KMS-11 (cell line): ENCODE measurements at regions not wholly inside any gene's neighbourhood (a gene's known extent, or its start where the extent isn't known, plus 50 kb on each side); places are given as distances from the start of the nearest gene placed in this dataset.
A peak's percentile ranks its signal among the peaks of the same experiment; 100 is the strongest.

ENCODE experiments used
- H2AFZ ChIP-seq: fragments of 200-600 bp; sonication (generic); 2 replicates; pipeline ENCODE4 v1.6.1; 2016; ENCODE audit warnings: antibody characterized with exemption, mixed run types, low read depth
- H3K27ac ChIP-seq: fragments of 200-600 bp; sonication (generic); 2 replicates; pipeline ENCODE4 v1.6.1; 2016; ENCODE audit warnings: mild to moderate bottlenecking, mixed run types
- H3K27me3 ChIP-seq: fragments of 200-600 bp; sonication (generic); 2 replicates; pipeline ENCODE4 v1.6.1; 2017; ENCODE audit warnings: mild to moderate bottlenecking, low read depth, mixed run types, moderate library complexity; ENCODE audit not compliant: insufficient read depth
- H3K36me3 ChIP-seq: fragments of 200-600 bp; sonication (generic); 2 replicates; pipeline ENCODE4 v1.6.1; 2017; ENCODE audit warnings: mild to moderate bottlenecking, mixed run types; ENCODE audit not compliant: insufficient read depth
- H3K4me1 ChIP-seq: fragments of 200-600 bp; sonication (generic); 2 replicates; pipeline ENCODE4 v1.6.1; 2016; ENCODE audit warnings: mild to moderate bottlenecking, low read depth, mixed run types; ENCODE audit not compliant: poor library complexity, severe bottlenecking
- H3K4me2 ChIP-seq: fragments of 200-600 bp; sonication (generic); 2 replicates; pipeline ENCODE4 v1.7.0; 2016; ENCODE audit warnings: mild to moderate bottlenecking, mixed run types
- H3K4me3 ChIP-seq: fragments of 200-600 bp; sonication (generic); IDR thresholded peaks from 2 replicates; pipeline ENCODE4 v1.6.1; 2017; ENCODE audit warnings: low read depth, low read length, mixed read lengths; ENCODE audit not compliant: insufficient read depth
- H3K79me2 ChIP-seq: fragments of 200-600 bp; sonication (generic); 2 replicates; pipeline ENCODE4 v1.6.1; 2016; ENCODE audit warnings: low read depth, mixed run types; ENCODE audit not compliant: insufficient read depth
- H3K9ac ChIP-seq: fragments of 200-600 bp; sonication (generic); 2 replicates; pipeline ENCODE4 v1.6.1; 2016; ENCODE audit warnings: mild to moderate bottlenecking, mixed run types
- H4K20me1 ChIP-seq: fragments of 200-600 bp; sonication (generic); 2 replicates; pipeline ENCODE4 v1.6.1; 2016; ENCODE audit warnings: mild to moderate bottlenecking, mixed run types; ENCODE audit not compliant: insufficient read depth
- CTCF ChIP-seq: fragments of 200-600 bp; sonication (generic); conservative IDR thresholded peaks from 2 replicates; pipeline ENCODE4 v1.6.1; 2017; ENCODE audit warnings: low read depth, mild to moderate bottlenecking, antibody characterized with exemption, low read length, moderate library complexity, mixed read lengths

GRCh38 chr2:196266855-196267254, 95.5 kb upstream of the STK17B start:
- Histone ChIP-seq H3K4me2 (no peak overlapping the region), H4K20me1 (no peaks in the 10 kb centered on the region), H3K9ac (no peak overlapping the region), H2AFZ (no peak overlapping the region), H3K4me1 (peaks cover 79% of the 10 kb centered on the region), H3K79me2 (no peaks in the 10 kb centered on the region), H3K36me3 (no peaks in the 10 kb centered on the region), H3K4me3 (no peak overlapping the region), H3K27ac (no peak overlapping the region), H3K27me3 (no peaks in the 10 kb centered on the region)
- no peak for TF ChIP-seq CTCF

- Histone ChIP-seq H2AFZ (no peak overlapping the region), H3K4me1 (peaks cover 79% of the 10 kb centered on the region), H3K4me2 (peak overlapping the region; percentile 23; the same call in 1 of the 2 replicates)
Measured at GRCh38 chr2:196268025-196268424, 96.6 kb upstream of the STK17B start.

GRCh38 chr2:196268538-196269338, 97.4 kb upstream of the STK17B start:
- peaks cover 81% of the 10 kb centered on the region for H3K4me1 ChIP-seq
- no peaks in the 10 kb centered on the region for H3K36me3 ChIP-seq
- no peak overlapping the region for H3K4me2 ChIP-seq
- no peak overlapping the region for H3K4me3 ChIP-seq
- H4K20me1 ChIP-seq, result no peaks in the 10 kb centered on the region
- H3K27ac ChIP-seq, result no peak overlapping the region
- no peak overlapping the region for H2AFZ ChIP-seq
- no peaks in the 10 kb centered on the region for H3K27me3 ChIP-seq
- H3K79me2 ChIP-seq, result no peaks in the 10 kb centered on the region
- H3K9ac ChIP-seq, result no peak overlapping the region
- TF ChIP-seq CTCF, result no peak

More at GRCh38 chr2:196268025-196268424, 96.6 kb upstream of the STK17B start:
- no peaks in the 10 kb centered on the region for H3K36me3 ChIP-seq
- H4K20me1 ChIP-seq, result no peaks in the 10 kb centered on the region
- no peak overlapping the region for H3K4me3 ChIP-seq
- H3K27me3 ChIP-seq, result no peaks in the 10 kb centered on the region
- no peak overlapping the region for H3K9ac ChIP-seq
- no peak overlapping the region for H3K27ac ChIP-seq
- H3K79me2 ChIP-seq, result no peaks in the 10 kb centered on the region
- no peak for TF ChIP-seq CTCF

- H4K20me1 ChIP-seq, result no peaks in the 10 kb centered on the region
- H3K9ac ChIP-seq, result no peak overlapping the region
- no peaks in the 10 kb centered on the region for H3K79me2 ChIP-seq
- peaks cover 93% of the 10 kb centered on the region for H3K4me1 ChIP-seq
- no peak overlapping the region for H3K4me3 ChIP-seq
- TF ChIP-seq CTCF, result no peak
- H3K4me2 ChIP-seq, result no peak overlapping the region
- no peak overlapping the region for H2AFZ ChIP-seq
- no peaks in the 10 kb centered on the region for H3K27me3 ChIP-seq
- H3K27ac ChIP-seq, result no peak overlapping the region
- H3K36me3 ChIP-seq, result no peaks in the 10 kb centered on the region
Measured at GRCh38 chr2:196271795-196272194, 100.4 kb upstream of the STK17B start.
